22Rv1 (cell line): ENCODE measurements at regions not wholly inside any gene's neighbourhood (a gene's known extent, or its start where the extent isn't known, plus 50 kb on each side); places are given as distances from the start of the nearest gene placed in this dataset.

Source experiments
- H3K27ac ChIP-seq: fragments of 450-650 bp; 2 replicates; pipeline ENCODE4 v1.5.1; 2017
- CTCF ChIP-seq: fragments of 450-650 bp; IDR thresholded peaks from 2 replicates; pipeline ENCODE4 v1.5.1; 2017; ENCODE audit warnings: mild to moderate bottlenecking
- ZFX ChIP-seq: fragments of 450-650 bp; IDR thresholded peaks from 2 replicates; pipeline ENCODE4 v1.6.1; 2017; ENCODE audit warnings: antibody characterized with exemption, borderline replicate concordance

- no peak overlapping the region for H3K27ac ChIP-seq
- TF ChIP-seq ZFX = no peak
- no peak for TF ChIP-seq CTCF
These were observed 1055.8 kb upstream of the CADM2 start for GRCh38 chr3:83902787-83903533.

- H3K27ac ChIP-seq = no peak overlapping the region
- TF ChIP-seq CTCF = no peak
- TF ChIP-seq ZFX = no peak
These were observed 1045.4 kb upstream of the CADM2 start for GRCh38 chr3:83913381-83913780.

- H3K27ac ChIP-seq = no peak overlapping the region
- TF ChIP-seq ZFX (no peak), CTCF (no peak)
These were observed 1032.5 kb upstream of the CADM2 start for GRCh38 chr3:83926291-83926690.

GRCh38 chr3:83928391-83928790 is 1030.4 kb upstream of the CADM2 start:
- no peak for TF ChIP-seq ZFX
- peak; percentile 39 for TF ChIP-seq CTCF
- no peak overlapping the region for H3K27ac ChIP-seq

- TF ChIP-seq ZFX = no peak
- TF ChIP-seq CTCF = no peak
- H3K27ac ChIP-seq = no peak overlapping the region
These were observed 1029.9 kb upstream of the CADM2 start for GRCh38 chr3:83928903-83929302.

- H3K27ac ChIP-seq = no peak overlapping the region
- TF ChIP-seq ZFX (no peak), CTCF (no peak)
These were observed 1024.4 kb upstream of the CADM2 start for GRCh38 chr3:83934192-83935021.

- TF ChIP-seq ZFX = no peak
- TF ChIP-seq CTCF = no peak
These were observed 1020.3 kb upstream of the CADM2 start for GRCh38 chr3:83938491-83938890.

More at GRCh38 chr3:83938491-83938890, 1020.3 kb upstream of the CADM2 start:
- H3K27ac ChIP-seq = no peak overlapping the region
